H1 (cell line): ENCODE measurements at regions not wholly inside any gene's neighbourhood (a gene's known extent, or its start where the extent isn't known, plus 50 kb on each side); places are given as distances from the start of the nearest gene placed in this dataset.

Source experiments
- CTCF ChIA-PET: fragments of 300-600 bp; sonication (Branson Sonifier 250); formaldehyde crosslinking; loops from one replicate; lab custom pipeline; 2021; ENCODE audit not compliant: partially characterized antibody; lab: Charles Lee
- POLR2A ChIA-PET: fragments of 300-600 bp; sonication (Branson Sonifier 250); formaldehyde crosslinking; loops from one replicate; lab custom pipeline; 2021; ENCODE audit warnings: inconsistent platforms; ENCODE audit not compliant: partially characterized antibody; lab: Charles Lee
- DNase-seq, 2 experiments: peaks; one replicate each; pipeline versions ENCODE4 v3.0.0 to v3.0.0-alpha.2; 2010 to 2022; ENCODE audit warnings: low spot score in 2 of 2, low read depth in 1 of 2, mixed read lengths in 1 of 2
- FAIRE-seq: peaks from 2 replicates; lab custom pipeline; 2011; peaks lifted over from hg19 to GRCh38; lab: Jason Lieb, UNC
- H2AFZ ChIP-seq: 2 replicates; pipeline ENCODE4 v1.8.1; 2012; ENCODE audit warnings: low read length, inconsistent platforms
- H2AK5ac ChIP-seq: 2 replicates; pipeline ENCODE4 v1.6.1; 2013; ENCODE audit warnings: low read depth, low read length
- H2BK120ac ChIP-seq: replicated peaks from 2 replicates; pipeline ENCODE3; 2013; ENCODE audit warnings: low read depth, low read length, inconsistent platforms
- H2BK12ac ChIP-seq: 2 replicates; pipeline ENCODE4 v1.6.1; 2013; ENCODE audit warnings: low read depth, low read length
- H2BK15ac ChIP-seq: 2 replicates; pipeline ENCODE4 v1.6.1; 2013; ENCODE audit warnings: low read length
- H2BK20ac ChIP-seq: 2 replicates; pipeline ENCODE4 v1.6.1; 2013; ENCODE audit warnings: low read length
- H2BK5ac ChIP-seq: 2 replicates; pipeline ENCODE4 v1.6.1; 2013; ENCODE audit warnings: low read depth, low read length
- H3K14ac ChIP-seq: 2 replicates; pipeline ENCODE4 v1.6.1; 2013; ENCODE audit warnings: inconsistent platforms; ENCODE audit not compliant: insufficient read length
- H3K18ac ChIP-seq: 2 replicates; pipeline ENCODE4 v1.6.1; 2013; ENCODE audit warnings: low read length; ENCODE audit errors: extremely low read depth
- H3K23ac ChIP-seq: 2 replicates; pipeline ENCODE4 v1.6.1; 2013; ENCODE audit warnings: inconsistent platforms; ENCODE audit not compliant: insufficient read length
- H3K23me2 ChIP-seq: 2 replicates; pipeline ENCODE4 v1.6.1; 2013; ENCODE audit warnings: low read depth, low read length
- H3K27ac ChIP-seq: 2 replicates; pipeline ENCODE4 v1.6.1; 2011; ENCODE audit warnings: low read depth, low read length, inconsistent platforms
- H3K27me3 ChIP-seq, 4 experiments: replicated peaks in 1 of 4; 1 replicate in 1 of 4; 2 replicates in 3 of 4; pipeline versions ENCODE4 v1.6.1 to v1.8.1; 2011 to 2013; ENCODE audit warnings: low read length in 3 of 4, mild to moderate bottlenecking in 3 of 4, inconsistent platforms in 2 of 4, mixed read lengths in 2 of 4, moderate library complexity in 1 of 4; ENCODE audit not compliant: control insufficient read depth in 3 of 4, insufficient read depth in 3 of 4; ENCODE audit errors: extremely low read depth in 1 of 4
- H3K36me3 ChIP-seq, 4 experiments: 2 replicates each; pipeline versions ENCODE4 v1.6.1 to v1.8.1; 2011 to 2013; ENCODE audit warnings: mild to moderate bottlenecking in 4 of 4, low read length in 3 of 4, moderate library complexity in 2 of 4, control low read depth in 1 of 4, inconsistent platforms in 1 of 4; ENCODE audit not compliant: insufficient read depth in 4 of 4, control insufficient read depth in 2 of 4
- H3K4ac ChIP-seq: replicated peaks from 2 replicates; pipeline ENCODE3; 2013; ENCODE audit warnings: low read length, low read depth, mixed read lengths, inconsistent platforms; ENCODE audit not compliant: insufficient read length
- H3K4me1 ChIP-seq, 4 experiments: replicated peaks in 1 of 4; 1 replicate in 1 of 4; 2 replicates in 3 of 4; pipeline versions ENCODE4 v1.6.1 to v1.8.1; 2011 to 2013; ENCODE audit warnings: low read length in 3 of 4, inconsistent platforms in 2 of 4, mixed read lengths in 1 of 4; ENCODE audit not compliant: insufficient read depth in 4 of 4, control insufficient read depth in 3 of 4
- H3K4me2 ChIP-seq, 2 experiments: 2 replicates each; pipeline versions ENCODE4 v1.6.1 to v1.8.1; 2011 to 2013; ENCODE audit warnings: low read depth in 2 of 2, low read length in 2 of 2, control low read depth in 1 of 2, inconsistent platforms in 1 of 2, mild to moderate bottlenecking in 1 of 2; ENCODE audit not compliant: insufficient read depth in 1 of 2
- H3K4me3 ChIP-seq, 4 experiments: fragments of 200-600, 300-600 bp in 1 of 4; sonication (generic), shearing (Covaris generic), sonication (Bioruptor Twin) in 1 of 4; 2 replicates each; pipeline versions ENCODE4 v1.5.1 to v1.8.1; 2011 to 2016; ENCODE audit warnings: low read length in 4 of 4, low read depth in 3 of 4, control low read depth in 2 of 4, inconsistent platforms in 2 of 4, mild to moderate bottlenecking in 2 of 4, mixed read lengths in 1 of 4, moderate library complexity in 1 of 4; ENCODE audit not compliant: insufficient read depth in 2 of 4; ENCODE audit errors: extremely low read depth in 1 of 4
- H3K56ac ChIP-seq: replicated peaks from 2 replicates; pipeline ENCODE3; 2013; ENCODE audit warnings: low read depth, mild to moderate bottlenecking, mixed read lengths, low read length, inconsistent platforms; ENCODE audit not compliant: insufficient read length
- H3K79me1 ChIP-seq: 2 replicates; pipeline ENCODE4 v1.6.1; 2013; ENCODE audit warnings: low read depth, low read length, control low read depth
- H3K79me2 ChIP-seq, 2 experiments: 2 replicates each; pipeline versions ENCODE4 v1.6.1 to v1.8.1; 2012 to 2013; ENCODE audit warnings: low read length in 2 of 2, mild to moderate bottlenecking in 2 of 2, inconsistent platforms in 1 of 2; ENCODE audit not compliant: insufficient read depth in 2 of 2, control insufficient read depth in 1 of 2
- H3K9ac ChIP-seq, 4 experiments: replicated peaks in 1 of 4; 1 replicate in 1 of 4; 2 replicates in 3 of 4; pipeline versions ENCODE4 v1.6.1 to v1.8.1; 2011 to 2013; ENCODE audit warnings: low read depth in 3 of 4, low read length in 3 of 4, control low read depth in 2 of 4, mild to moderate bottlenecking in 2 of 4, moderate library complexity in 2 of 4, inconsistent platforms in 1 of 4; ENCODE audit errors: extremely low read depth in 1 of 4
- H3K9me3 ChIP-seq, 2 experiments: 2 replicates each; pipeline versions ENCODE4 v1.6.1 to v1.8.1; 2012 to 2013; ENCODE audit warnings: mild to moderate bottlenecking in 2 of 2, moderate library complexity in 2 of 2, control low read depth in 1 of 2, inconsistent platforms in 1 of 2, low read depth in 1 of 2, low read length in 1 of 2, mixed read lengths in 1 of 2; ENCODE audit not compliant: insufficient read depth in 2 of 2
- H4K20me1 ChIP-seq, 2 experiments: replicated peaks in 1 of 2; 2 replicates each; pipeline versions ENCODE3 to v1.8.1; 2011 to 2013; ENCODE audit warnings: inconsistent platforms in 2 of 2, low read length in 2 of 2, mild to moderate bottlenecking in 1 of 2; ENCODE audit not compliant: insufficient read depth in 2 of 2, control insufficient read depth in 1 of 2
- H4K5ac ChIP-seq: 2 replicates; pipeline ENCODE4 v1.6.1; 2013; ENCODE audit warnings: low read length, low read depth, mixed read lengths, inconsistent platforms; ENCODE audit not compliant: insufficient read length
- H4K8ac ChIP-seq: 2 replicates; pipeline ENCODE4 v1.8.0; 2013; ENCODE audit warnings: mild to moderate bottlenecking, moderate library complexity, low read length, inconsistent platforms; ENCODE audit not compliant: insufficient read depth; ENCODE audit errors: extremely low read depth
- H4K91ac ChIP-seq: replicated peaks from 2 replicates; pipeline ENCODE3; 2013; ENCODE audit warnings: low read length, mixed read lengths, inconsistent platforms; ENCODE audit not compliant: insufficient read length
- BACH1 ChIP-seq: IDR thresholded peaks from 2 replicates; pipeline ENCODE4 v1.6.1; 2012; ENCODE audit warnings: low read length, improper control_type of control experiment
- CTCF ChIP-seq, 3 experiments: IDR thresholded peaks; 1 replicate in 2 of 3; 2 replicates in 1 of 3; pipeline versions ENCODE4 v1.5.1 to v1.6.1; 2011; ENCODE audit warnings: low read length in 3 of 3, mild to moderate bottlenecking in 3 of 3, inconsistent platforms in 2 of 3, low read depth in 1 of 3, moderate library complexity in 1 of 3; ENCODE audit not compliant: insufficient read depth in 1 of 3; ENCODE audit errors: control extremely low read depth in 1 of 3
- HDAC6 ChIP-seq: IDR thresholded peaks from one replicate; pipeline ENCODE4 v1.7.1; 2012; ENCODE audit warnings: low read depth, mild to moderate bottlenecking, inconsistent platforms, low read length, moderate library complexity
- JUND ChIP-seq: IDR thresholded peaks from 2 replicates; pipeline ENCODE4 v1.6.1; 2011; ENCODE audit warnings: mild to moderate bottlenecking, improper control_type of control experiment, low read length
- SP2 ChIP-seq: IDR thresholded peaks from 2 replicates; pipeline ENCODE4 v1.6.1; 2012; ENCODE audit warnings: mild to moderate bottlenecking, low read length, inconsistent platforms
- SUZ12 ChIP-seq: fragments of 200-600 bp; sonication (generic); IDR thresholded peaks from 2 replicates; pipeline ENCODE4 v1.6.1; 2012; ENCODE audit warnings: mild to moderate bottlenecking, inconsistent platforms, low read length, moderate library complexity, mixed read lengths
- TAF1 ChIP-seq: IDR thresholded peaks from 2 replicates; pipeline ENCODE4 v1.6.1; 2011; ENCODE audit warnings: mild to moderate bottlenecking, low read depth, low read length
- WGBS, 2 experiments: shearing (Covaris generic) in 1 of 2; methylation state at CpG; one replicate each; pipeline versions ENCODE4 v1.1.6 to v1.1.7; 2013 to 2015; ENCODE audit warnings: low lambda C conversion rate in 2 of 2, mixed read lengths in 2 of 2, inconsistent platforms in 1 of 2, low coverage in 1 of 2, missing lambda C conversion rate in 1 of 2; ENCODE audit not compliant: insufficient replicate concordance in 2 of 2, insufficient coverage in 1 of 2, insufficient read length in 1 of 2; ENCODE audit errors: extremely low coverage in 1 of 2, missing lambda C conversion rate in 1 of 2; 5-methylcytosine and 5-hydroxymethylcytosine counted together

GRCh38 chr10:2592360-2593160, 474.8 kb upstream of the PFKP start:
- Histone ChIP-seq H2BK20ac (no peak overlapping the region), H4K5ac (no peak overlapping the region), H3K4me2 (no peak overlapping the region), H3K9me3 (peaks cover 0 to 3% of the 10 kb centered on the region in 2 experiments; a peak in 1 of 4 replicates), H4K91ac (no peak overlapping the region), H3K27me3 (no peaks in the 10 kb centered on the region), H3K9ac (no peak overlapping the region), H3K79me2 (no peaks in the 10 kb centered on the region), H4K8ac (no peak overlapping the region), H3K27ac (no peak overlapping the region), H3K23me2 (no peaks in the 10 kb centered on the region), H3K14ac (no peak overlapping the region), H2AFZ (no peak overlapping the region; the same call in 1 of the 2 replicates), H2AK5ac (no peak overlapping the region), H3K23ac (no peak overlapping the region), H3K4me1 (no peaks in the 10 kb centered on the region), H3K18ac (no peak overlapping the region), H3K56ac (no peak overlapping the region), H3K36me3 (no peaks in the 10 kb centered on the region), H2BK120ac (no peak overlapping the region), H3K4ac (no peak overlapping the region), H2BK12ac (no peak overlapping the region), H3K79me1 (no peaks in the 10 kb centered on the region), H2BK15ac (no peak overlapping the region), H4K20me1 (no peaks in the 10 kb centered on the region), H2BK5ac (no peak overlapping the region), H3K4me3 (no peak overlapping the region)
- DNase-seq (no peak), FAIRE-seq (no peak)
- no peak for TF ChIP-seq TAF1
- no peak for TF ChIP-seq BACH1
- no peak for TF ChIP-seq CTCF (IDR thresholded peaks at IDR 0.05; ENCODE audit: control extremely low read depth in 1 of 3, insufficient read depth in 1 of 3, low read depth in 1 of 3, low read length in 3 of 3)
- no peak for TF ChIP-seq SP2
- no peak for TF ChIP-seq JUND
- TF ChIP-seq HDAC6: no peak
- TF ChIP-seq SUZ12: no peak
- ChIA-PET CTCF (no interaction called here), POLR2A (no interaction called here)
- WGBS, 2 experiments: 81% methylated on average over 4 of the region's 4 CpGs; no CpG with 5 or more reads in 1 of the 2 experiments
